VCaP (cell line): ENCODE measurements at regions not wholly inside any gene's neighbourhood (a gene's known extent, or its start where the extent isn't known, plus 50 kb on each side); places are given as distances from the start of the nearest gene placed in this dataset.

Experiments
- H3K27ac ChIP-seq: fragments of 450-650 bp; 2 replicates; pipeline ENCODE4 v1.5.1; 2017
- CTCF ChIP-seq: fragments of 450-650 bp; conservative IDR thresholded peaks from 2 replicates; pipeline ENCODE4 v1.5.1; 2017; ENCODE audit warnings: mild to moderate bottlenecking, moderate library complexity

GRCh38 chr2:64258566-64258965 is 114.3 kb upstream of the PELI1 start:
- no peak for TF ChIP-seq CTCF
- no peak overlapping the region for H3K27ac ChIP-seq

GRCh38 chr2:64259312-64259711 is 115.1 kb upstream of the PELI1 start:
- TF ChIP-seq CTCF = no peak
- H3K27ac ChIP-seq = no peak overlapping the region

- H3K27ac ChIP-seq = no peak overlapping the region
- TF ChIP-seq CTCF = no peak
Observed at GRCh38 chr2:64260093-64260803, 116.0 kb upstream of the PELI1 start.

- no peak overlapping the region for H3K27ac ChIP-seq
- no peak for TF ChIP-seq CTCF
Observed at GRCh38 chr2:64260817-64261216, 116.6 kb upstream of the PELI1 start.

GRCh38 chr2:64262071-64262470 is 117.9 kb upstream of the PELI1 start:
- no peak for TF ChIP-seq CTCF
- no peak overlapping the region for H3K27ac ChIP-seq

GRCh38 chr2:64262816-64263215 is 118.6 kb upstream of the PELI1 start:
- no peak overlapping the region for H3K27ac ChIP-seq
- TF ChIP-seq CTCF = no peak

- no peak for TF ChIP-seq CTCF
- H3K27ac ChIP-seq = no peak overlapping the region
Observed at GRCh38 chr2:64263315-64263714, 119.1 kb upstream of the PELI1 start.
